ENCODE measurements at regions not wholly inside any gene's neighbourhood (a gene's known extent, or its start where the extent isn't known, plus 50 kb on each side); places are given as distances from the start of the nearest gene placed in this dataset.

DNA sequence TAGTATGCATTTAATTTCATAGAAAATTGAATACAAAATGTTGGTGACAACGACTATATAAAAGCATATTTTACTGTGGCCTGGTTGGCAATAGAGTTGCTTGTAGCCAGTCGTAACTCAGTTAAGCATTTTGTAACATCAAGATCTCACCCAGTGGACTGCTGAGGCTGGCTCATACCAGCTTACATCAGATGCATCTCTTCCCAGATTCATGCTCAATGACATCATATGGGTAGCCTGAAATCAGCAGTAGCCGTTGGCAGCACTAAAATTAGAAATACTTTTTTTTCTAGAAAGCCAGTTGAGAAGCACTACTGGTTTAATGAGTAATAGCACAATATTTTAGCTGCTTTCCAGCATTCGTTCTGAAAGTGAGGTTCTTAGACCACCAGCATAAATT, 341.2 kb downstream of the TECRL start:
- no peaks in the 10 kb centered on the region for H3K4me1 ChIP-seq (ENCODE audit: insufficient read depth)
- Mint-ChIP-seq H3K36me3 (ENCODE audit: low read depth) (no peaks in the 10 kb centered on the region), H3K27ac (no peak overlapping the region), H3K4me1 (no peaks in the 10 kb centered on the region), H3K9me3 (no peaks in the 10 kb centered on the region), H3K27me3 (ENCODE audit: insufficient read depth, low read depth, poor library complexity) (no peaks in the 10 kb centered on the region), H3K4me3 (no peak overlapping the region)
- 0 out of 2 replicates have a peak overlapping the region, but pooled peaks have one; percentile 16 for H2AFZ ChIP-seq
- H3K4me3 ChIP-seq, result no peak overlapping the region
- DNase-seq (ENCODE audit: low spot score), result no peak
- H3K36me3 ChIP-seq (ENCODE audit: insufficient read depth), result no peaks in the 10 kb centered on the region
- no peak for ATAC-seq
- TF ChIP-seq EZH2phosphoT487 (IDR thresholded peaks at IDR 0.05; ENCODE audit: unreplicated experiment) (no peak), ZNF462 (CRISPR knock-in tag; IDR thresholded peaks at IDR 0.05) (no peak), JUNB (IDR thresholded peaks at IDR 0.05; ENCODE audit: unreplicated experiment) (no peak), POLR2AphosphoS5 (IDR thresholded peaks at IDR 0.05; ENCODE audit: low read depth) (no peak), REST (IDR thresholded peaks at IDR 0.05; ENCODE audit: unreplicated experiment) (no peak), ZNF114 (CRISPR knock-in tag; IDR thresholded peaks at IDR 0.05) (no peak), NANOG (IDR thresholded peaks at IDR 0.05; ENCODE audit: borderline replicate concordance) (no peak), CTCF (conservative IDR thresholded peaks at IDR 0.05; ENCODE audit: low read depth in 2 of 2) (no peak), CREB1 (CRISPR knock-in tag; IDR thresholded peaks at IDR 0.05; ENCODE audit: low read depth) (no peak), STAT1 (IDR thresholded peaks at IDR 0.05; ENCODE audit: unreplicated experiment) (no peak), ZNF331 (CRISPR knock-in tag; IDR thresholded peaks at IDR 0.05; ENCODE audit: low read depth) (no peak), EZH2 (IDR thresholded peaks at IDR 0.05; ENCODE audit: low read depth, unreplicated experiment) (no peak)
- TF ChIP-seq, protein P1, sequence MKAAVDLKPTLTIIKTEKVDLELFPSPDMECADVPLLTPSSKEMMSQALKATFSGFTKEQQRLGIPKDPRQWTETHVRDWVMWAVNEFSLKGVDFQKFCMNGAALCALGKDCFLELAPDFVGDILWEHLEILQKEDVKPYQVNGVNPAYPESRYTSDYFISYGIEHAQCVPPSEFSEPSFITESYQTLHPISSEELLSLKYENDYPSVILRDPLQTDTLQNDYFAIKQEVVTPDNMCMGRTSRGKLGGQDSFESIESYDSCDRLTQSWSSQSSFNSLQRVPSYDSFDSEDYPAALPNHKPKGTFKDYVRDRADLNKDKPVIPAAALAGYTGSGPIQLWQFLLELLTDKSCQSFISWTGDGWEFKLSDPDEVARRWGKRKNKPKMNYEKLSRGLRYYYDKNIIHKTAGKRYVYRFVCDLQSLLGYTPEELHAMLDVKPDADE (IDR thresholded peaks at IDR 0.05), result no peak
- no peaks in the 10 kb centered on the region for H3K27me3 ChIP-seq (ENCODE audit: insufficient read depth)
- no peak overlapping the region for H3K27ac ChIP-seq (ENCODE audit: low read depth)
- H3K9me2 ChIP-seq (ENCODE audit: insufficient read depth), result peaks cover 14% of the 10 kb centered on the region; the same call in 1 of the 2 replicates
- no peak overlapping the region for H3K4me2 ChIP-seq
- H3F3A ChIP-seq (replicated peaks; ENCODE audit: low read depth), result no peaks in the 10 kb centered on the region
- H3K79me2 ChIP-seq (replicated peaks; ENCODE audit: insufficient read depth), result no peaks in the 10 kb centered on the region
- no peaks in the 10 kb centered on the region for H4K20me1 ChIP-seq (replicated peaks; ENCODE audit: insufficient read depth)
